IMR-90 (cell line): ENCODE measurements at regions not wholly inside any gene's neighbourhood (a gene's known extent, or its start where the extent isn't known, plus 50 kb on each side); places are given as distances from the start of the nearest gene placed in this dataset.

Experiments used
- CEBPB ChIP-seq: IDR thresholded peaks from 2 replicates; pipeline ENCODE4 v1.6.1; 2012; ENCODE audit warnings: low read depth, low read length, improper control_type of control experiment
- CTCF ChIP-seq: conservative IDR thresholded peaks from 2 replicates; pipeline ENCODE4 v1.5.1; 2012; ENCODE audit warnings: mild to moderate bottlenecking, low read depth, low read length, improper control_type of control experiment
- POLR2A ChIP-seq: IDR thresholded peaks from 2 replicates; pipeline ENCODE4 v1.6.1; 2012; ENCODE audit warnings: mild to moderate bottlenecking, low read depth, low read length
- RCOR1 ChIP-seq: IDR thresholded peaks from 2 replicates; pipeline ENCODE4 v1.6.1; 2012; ENCODE audit warnings: mild to moderate bottlenecking, low read length, improper control_type of control experiment; ENCODE audit not compliant: insufficient replicate concordance

- TF ChIP-seq CTCF (no peak), POLR2A (no peak), RCOR1 (no peak), CEBPB (no peak)
Observed at GRCh38 chr5:4901305-4901811, 238.8 kb upstream of the ADAMTS16 start.
